Neuronal stem cell (in vitro differentiated cells): ENCODE measurements at regions not wholly inside any gene's neighbourhood (a gene's known extent, or its start where the extent isn't known, plus 50 kb on each side); places are given as distances from the start of the nearest gene placed in this dataset.

Experiments
- DNase-seq: peaks from one replicate; pipeline ENCODE4 v3.0.0-alpha.2; 2013; ENCODE audit warnings: low spot score
- H2AFZ ChIP-seq: one replicate; pipeline ENCODE4 v1.6.1; 2013; ENCODE audit warnings: mild to moderate bottlenecking, low read length, inconsistent platforms
- H2AK5ac ChIP-seq: 2 replicates; pipeline ENCODE4 v1.6.1; 2013; ENCODE audit warnings: low read depth, mild to moderate bottlenecking, inconsistent platforms, low read length, moderate library complexity, mixed read lengths
- H2BK120ac ChIP-seq: 2 replicates; pipeline ENCODE4 v1.6.1; 2013; ENCODE audit warnings: low read depth, mild to moderate bottlenecking, inconsistent platforms, low read length, moderate library complexity, mixed read lengths
- H2BK12ac ChIP-seq: one replicate; pipeline ENCODE4 v1.6.1; 2013; ENCODE audit warnings: low read length, inconsistent platforms
- H2BK15ac ChIP-seq: 2 replicates; pipeline ENCODE4 v1.6.1; 2013; ENCODE audit warnings: mild to moderate bottlenecking, low read length, inconsistent platforms, mixed read lengths
- H2BK5ac ChIP-seq: one replicate; pipeline ENCODE4 v1.6.1; 2013; ENCODE audit warnings: inconsistent platforms, mild to moderate bottlenecking, low read length, moderate library complexity
- H3K14ac ChIP-seq: one replicate; pipeline ENCODE4 v1.6.1; 2013; ENCODE audit warnings: low read length, inconsistent platforms
- H3K18ac ChIP-seq: 2 replicates; pipeline ENCODE4 v1.6.1; 2013; ENCODE audit warnings: low read length, inconsistent platforms
- H3K23ac ChIP-seq: 2 replicates; pipeline ENCODE4 v1.6.1; 2013; ENCODE audit warnings: low read depth, mild to moderate bottlenecking, mixed read lengths, low read length, inconsistent platforms; ENCODE audit not compliant: poor library complexity
- H3K27ac ChIP-seq: replicated peaks from 3 replicates; pipeline ENCODE4 v1.5.1; 2013; ENCODE audit warnings: low read length, inconsistent platforms
- H3K27me3 ChIP-seq, 3 experiments: 2 replicates each; pipeline ENCODE4 v1.6.1; 2013; ENCODE audit warnings: low read length in 3 of 3, mild to moderate bottlenecking in 2 of 3, inconsistent platforms in 1 of 3, low read depth in 1 of 3, mixed read lengths in 1 of 3, moderate library complexity in 1 of 3; ENCODE audit not compliant: control insufficient read depth in 3 of 3, insufficient read depth in 3 of 3
- H3K36me3 ChIP-seq, 2 donors: replicated peaks in 1 of 2; 2 replicates each; pipeline ENCODE4 v1.6.1; 2013; ENCODE audit warnings: low read length in 2 of 2; ENCODE audit not compliant: control insufficient read depth in 2 of 2, insufficient read depth in 2 of 2
- H3K4ac ChIP-seq: 2 replicates; pipeline ENCODE4 v1.6.1; 2013; ENCODE audit warnings: inconsistent platforms, mild to moderate bottlenecking, low read length, moderate library complexity
- H3K4me1 ChIP-seq, 2 donors: 1 replicate in 1 of 2; 2 replicates in 1 of 2; pipeline ENCODE4 v1.6.1; 2013; ENCODE audit warnings: low read length in 2 of 2, low read depth in 1 of 2; ENCODE audit not compliant: control insufficient read depth in 2 of 2, insufficient read depth in 1 of 2
- H3K4me2 ChIP-seq: one replicate; pipeline ENCODE4 v1.6.1; 2013; ENCODE audit warnings: mild to moderate bottlenecking, low read length, inconsistent platforms; ENCODE audit not compliant: insufficient read depth, poor library complexity, severe bottlenecking
- H3K4me3 ChIP-seq, 2 donors: 2 replicates each; pipeline ENCODE4 v1.5.1; 2013; ENCODE audit warnings: low read length in 2 of 2, mild to moderate bottlenecking in 2 of 2, inconsistent platforms in 1 of 2, moderate library complexity in 1 of 2
- H3K79me1 ChIP-seq: one replicate; pipeline ENCODE4 v1.6.1; 2013; ENCODE audit warnings: low read depth, mild to moderate bottlenecking, inconsistent platforms, low read length, moderate library complexity
- H3K9ac ChIP-seq: one replicate; pipeline ENCODE4 v1.6.1; 2013; ENCODE audit warnings: mild to moderate bottlenecking, low read depth, low read length, inconsistent platforms; ENCODE audit not compliant: poor library complexity
- H3K9me3 ChIP-seq, 2 donors: replicated peaks in 1 of 2; 2 replicates each; pipeline versions ENCODE3 to v1.6.1; 2013; ENCODE audit warnings: low read length in 2 of 2, mild to moderate bottlenecking in 2 of 2, inconsistent platforms in 1 of 2, low read depth in 1 of 2, mixed read lengths in 1 of 2, moderate library complexity in 1 of 2; ENCODE audit not compliant: control insufficient read depth in 2 of 2, insufficient read depth in 1 of 2
- H4K8ac ChIP-seq: one replicate; pipeline ENCODE4 v1.6.1; 2013; ENCODE audit warnings: low read depth, mild to moderate bottlenecking, inconsistent platforms, low read length, moderate library complexity
- H4K91ac ChIP-seq: one replicate; pipeline ENCODE4 v1.6.1; 2013; ENCODE audit warnings: low read length, low read depth, mild to moderate bottlenecking, inconsistent platforms; ENCODE audit not compliant: poor library complexity
- WGBS, 2 donors: extraction: QIAGEN DNeasy Blood & Tissue Kit; methylation state at CpG; one replicate each; pipeline ENCODE4 v1.1.7; 2013; ENCODE audit warnings: missing lambda C conversion rate in 2 of 2, mixed read lengths in 1 of 2; ENCODE audit not compliant: insufficient read length in 2 of 2, insufficient replicate concordance in 1 of 2; ENCODE audit errors: extremely low coverage in 2 of 2; 5-methylcytosine and 5-hydroxymethylcytosine counted together

- WGBS, 2 donors = no CpG with 5 or more reads among the region's 28 CpGs
- Histone ChIP-seq H3K4me2 (peak overlapping the region; percentile 50), H3K23ac (no peak overlapping the region), H2AFZ (no peak overlapping the region), H3K14ac (no peak overlapping the region), H3K18ac (no peak overlapping the region), H3K4me3 (no peak overlapping the region), H3K36me3 (no peaks in the 10 kb centered on the region), H2BK5ac (no peak overlapping the region), H4K91ac (no peak overlapping the region), H3K4ac (no peak overlapping the region), H2BK12ac (no peak overlapping the region), H3K79me1 (no peaks in the 10 kb centered on the region), H3K4me1 (peaks cover 0 to 3% of the 10 kb centered on the region in 2 donors), H3K27me3 (peaks cover 0 to 43% (median 27%) of the 10 kb centered on the region in 3 experiments), H3K9me3 (no peaks in the 10 kb centered on the region), H3K9ac (peak overlapping the region; percentile 45), H2BK15ac (no peak overlapping the region), H2AK5ac (no peak overlapping the region), H4K8ac (no peak overlapping the region), H3K27ac (no peak overlapping the region), H2BK120ac (no peak overlapping the region)
- DNase-seq = peak; percentile 63
Observed at GRCh38 chr5:171629628-171630349, 155.8 kb upstream of the SMIM23 start.

- peaks cover 0 to 3% of the 10 kb centered on the region in 2 donors for H3K4me1 ChIP-seq
- no peak overlapping the region for H2AK5ac ChIP-seq
- H3K9me3 ChIP-seq = no peaks in the 10 kb centered on the region
- H4K91ac ChIP-seq = no peak overlapping the region
- H3K4me2 ChIP-seq = no peak overlapping the region
- no peak overlapping the region for H2BK12ac ChIP-seq
- no peak overlapping the region for H2BK120ac ChIP-seq
- H3K4ac ChIP-seq = no peak overlapping the region
- no peak overlapping the region for H2AFZ ChIP-seq
- WGBS, 2 donors = no CpG with 5 or more reads among the region's 11 CpGs
- no peak overlapping the region for H3K27ac ChIP-seq
- H3K18ac ChIP-seq = no peak overlapping the region
- H4K8ac ChIP-seq = no peak overlapping the region
- H2BK5ac ChIP-seq = no peak overlapping the region
- H3K36me3 ChIP-seq = no peaks in the 10 kb centered on the region
- peaks cover 0 to 43% (median 21%) of the 10 kb centered on the region in 3 experiments for H3K27me3 ChIP-seq
- no peak overlapping the region for H3K23ac ChIP-seq
- H3K79me1 ChIP-seq = no peaks in the 10 kb centered on the region
- no peak overlapping the region for H3K4me3 ChIP-seq
- no peak for DNase-seq
- H2BK15ac ChIP-seq = no peak overlapping the region
- peak overlapping the region; percentile 45 for H3K9ac ChIP-seq
- H3K14ac ChIP-seq = no peak overlapping the region
Observed at GRCh38 chr5:171630350-171631065, 155.1 kb upstream of the SMIM23 start.

- H3K4me3 ChIP-seq = no peak overlapping the region
- no peak overlapping the region for H2BK120ac ChIP-seq
- H3K4me2 ChIP-seq = no peak overlapping the region
- H3K4ac ChIP-seq = no peak overlapping the region
- H2BK5ac ChIP-seq = no peak overlapping the region
- no CpG with 5 or more reads among the region's 3 CpGs for WGBS, 2 donors
- no peak overlapping the region for H3K18ac ChIP-seq
- no peak for DNase-seq
- peaks cover 0 to 40% (median 14%) of the 10 kb centered on the region in 3 experiments for H3K27me3 ChIP-seq
- no peak overlapping the region for H3K14ac ChIP-seq
- H2AK5ac ChIP-seq = no peak overlapping the region
- peaks cover 0 to 3% of the 10 kb centered on the region in 2 donors for H3K4me1 ChIP-seq
- H2AFZ ChIP-seq = no peak overlapping the region
- no peak overlapping the region for H3K23ac ChIP-seq
- H3K9me3 ChIP-seq = no peaks in the 10 kb centered on the region
- H2BK12ac ChIP-seq = no peak overlapping the region
- H2BK15ac ChIP-seq = no peak overlapping the region
- no peaks in the 10 kb centered on the region for H3K79me1 ChIP-seq
- H4K8ac ChIP-seq = no peak overlapping the region
- H3K36me3 ChIP-seq = no peaks in the 10 kb centered on the region
- H3K27ac ChIP-seq = no peak overlapping the region
- H4K91ac ChIP-seq = no peak overlapping the region
- H3K9ac ChIP-seq = no peak overlapping the region
Observed at GRCh38 chr5:171632616-171633015, 153.0 kb upstream of the SMIM23 start.

GRCh38 chr5:171633776-171634470 is 151.7 kb upstream of the SMIM23 start:
- Histone ChIP-seq H2BK12ac (no peak overlapping the region), H2BK15ac (no peak overlapping the region), H2AK5ac (no peak overlapping the region), H2AFZ (no peak overlapping the region), H3K27ac (no peak overlapping the region), H2BK5ac (no peak overlapping the region), H3K4me3 (no peak overlapping the region), H3K4me1 (peaks cover 0 to 3% of the 10 kb centered on the region in 2 donors), H3K23ac (no peak overlapping the region), H3K4me2 (no peak overlapping the region), H3K9me3 (no peaks in the 10 kb centered on the region), H3K27me3 (peaks cover 0 to 27% (median 5%) of the 10 kb centered on the region in 3 experiments), H3K14ac (no peak overlapping the region), H3K36me3 (no peaks in the 10 kb centered on the region), H4K8ac (no peak overlapping the region), H2BK120ac (no peak overlapping the region), H3K4ac (no peak overlapping the region), H4K91ac (no peak overlapping the region), H3K18ac (no peak overlapping the region), H3K9ac (no peak overlapping the region), H3K79me1 (no peaks in the 10 kb centered on the region)
- no peak for DNase-seq
- no CpG with 5 or more reads among the region's 7 CpGs for WGBS, 2 donors
